Psoas muscle (tissue), 7 donors: ENCODE measurements at regions not wholly inside any gene's neighbourhood (a gene's known extent, or its start where the extent isn't known, plus 50 kb on each side); places are given as distances from the start of the nearest gene placed in this dataset.

Experiments used
- ATAC-seq, 4 donors: fragments of 200-7000 bp; cut with Tn5 transposase; one replicate each; pipeline ENCODE4 v1.9.1; 2020; ENCODE audit warnings: moderate library complexity in 3 of 4, mild to moderate bottlenecking in 2 of 4
- DNase-seq, 2 donors: peaks; one replicate each; pipeline ENCODE4 v3.0.0-alpha.2; 2020
- H3K27ac ChIP-seq: fragments of 200-600 bp; one replicate; pipeline ENCODE4 v1.8.0; 2022
- H3K27me3 ChIP-seq, 3 donors: fragments of 200-600 bp in 1 of 3; one replicate each; pipeline versions ENCODE4 v1.6.1 to v1.8.0; 2013 to 2022; ENCODE audit warnings: low read length in 2 of 3, mild to moderate bottlenecking in 2 of 3, moderate library complexity in 1 of 3; ENCODE audit not compliant: insufficient read depth in 3 of 3
- H3K36me3 ChIP-seq, 2 donors: fragments of 200-600 bp in 1 of 2; one replicate each; pipeline versions ENCODE4 v1.6.1 to v1.8.0; 2013 to 2022; ENCODE audit warnings: low read depth in 1 of 2, mild to moderate bottlenecking in 1 of 2, moderate library complexity in 1 of 2; ENCODE audit not compliant: insufficient read depth in 1 of 2
- H3K4me1 ChIP-seq: fragments of 200-600 bp; one replicate; pipeline ENCODE4 v1.8.0; 2022
- H3K4me3 ChIP-seq: fragments of 200-600 bp; one replicate; pipeline ENCODE4 v1.8.0; 2022; ENCODE audit warnings: mild to moderate bottlenecking
- H3K9me3 ChIP-seq: fragments of 200-600 bp; one replicate; pipeline ENCODE4 v1.8.0; 2022
- CTCF ChIP-seq: fragments of 200-600 bp; IDR thresholded peaks from one replicate; pipeline ENCODE4 v1.8.0; 2022; ENCODE audit warnings: antibody characterized with exemption
- WGBS, 3 donors: extraction: QIAGEN DNeasy Blood & Tissue Kit; methylation state at CpG; one replicate each; pipeline versions ENCODE4 v1.1.6 to v1.1.7; 2013; 5-methylcytosine and 5-hydroxymethylcytosine counted together
- intact Hi-C, 2 donors: fragments of 100-400 bp; cut with DNase I; formaldehyde crosslinking; loops; one replicate each; pipeline versions ENCODE4 v1.11.0 to v1.14.2; 2022
- donor health status: healthy with polysubstance abuse.
- donor health status: DM: no; HTN: no; CAD: no; lungs with moderate emphysema.
- donor health status: Bipolar disorder and iron deficiency.
- donor health status: healthy.
- donor health status: DM: yes; HTN: yes; CAD: no.
- donor health status: DM: no; HTN: no; CAD: no.
- donor health status: DM: yes; HTN: yes; CAD: no.

- Histone ChIP-seq H3K4me3 (no peak overlapping the region), H3K27ac (no peak overlapping the region), H3K4me1 (no peaks in the 10 kb centered on the region), H3K27me3 (no peaks in the 10 kb centered on the region), H3K36me3 (no peaks in the 10 kb centered on the region), H3K9me3 (no peaks in the 10 kb centered on the region)
- DNase-seq (no peak), ATAC-seq (no peak)
- intact Hi-C loops: loop anchor here (5.0 to 10.0 kb wide), 2 partner anchors 858 to 870 kb away; no protein-coding TSS in a partner anchor
- WGBS, 3 donors: 83 to 95% (median 95%) methylated on average over 1 of the region's 1 CpG
- no peak for TF ChIP-seq CTCF
Observed at GRCh38 chr7:113412410-113412809, 294.1 kb upstream of the SMIM30 start.

- Histone ChIP-seq H3K4me1 (no peaks in the 10 kb centered on the region), H3K27me3 (no peaks in the 10 kb centered on the region), H3K27ac (no peak overlapping the region), H3K36me3 (no peaks in the 10 kb centered on the region), H3K9me3 (no peaks in the 10 kb centered on the region), H3K4me3 (no peak overlapping the region)
- TF ChIP-seq CTCF: no peak
- no peak for DNase-seq
- intact Hi-C loops: loop anchor here (5.0 to 10.0 kb wide), 2 partner anchors 856 to 868 kb away; no protein-coding TSS in a partner anchor
- WGBS, 3 donors: 65 to 80% (median 68%) methylated on average over 1 of the region's 1 CpG
- no peak for ATAC-seq
Observed at GRCh38 chr7:113410796-113411195, 292.4 kb upstream of the SMIM30 start.

GRCh38 chr7:113408999-113409398 lies 290.6 kb upstream of the SMIM30 start:
- intact Hi-C loops: no loop called here
- WGBS, 3 donors: 71 to 91% (median 74%) methylated on average over 1 of the region's 1 CpG
- TF ChIP-seq CTCF: no peak
- Histone ChIP-seq H3K9me3 (no peaks in the 10 kb centered on the region), H3K27ac (no peak overlapping the region), H3K27me3 (no peaks in the 10 kb centered on the region), H3K4me3 (no peak overlapping the region), H3K36me3 (no peaks in the 10 kb centered on the region), H3K4me1 (no peaks in the 10 kb centered on the region)
- DNase-seq: no peak
- ATAC-seq: no peak

- intact Hi-C loops: loop anchor here in 1 of 2 donors (2.0 kb wide), 1 partner anchor 293 kb away; no protein-coding TSS in a partner anchor
- H3K36me3 ChIP-seq: no peaks in the 10 kb centered on the region
- no peak overlapping the region for H3K27ac ChIP-seq
- 82 to 86% (median 82%) methylated on average over 4 of the region's 4 CpGs for WGBS, 3 donors
- DNase-seq (no peak), ATAC-seq (no peak)
- no peaks in the 10 kb centered on the region for H3K9me3 ChIP-seq
- no peaks in the 10 kb centered on the region for H3K27me3 ChIP-seq
- no peak for TF ChIP-seq CTCF
- H3K4me1 ChIP-seq: no peaks in the 10 kb centered on the region
- no peak overlapping the region for H3K4me3 ChIP-seq
Observed at GRCh38 chr7:113405296-113406056, 287.1 kb upstream of the SMIM30 start.
